ENCODE measurements at regions not wholly inside any gene's neighbourhood (a gene's known extent, or its start where the extent isn't known, plus 50 kb on each side); places are given as distances from the start of the nearest gene placed in this dataset.

DNA sequence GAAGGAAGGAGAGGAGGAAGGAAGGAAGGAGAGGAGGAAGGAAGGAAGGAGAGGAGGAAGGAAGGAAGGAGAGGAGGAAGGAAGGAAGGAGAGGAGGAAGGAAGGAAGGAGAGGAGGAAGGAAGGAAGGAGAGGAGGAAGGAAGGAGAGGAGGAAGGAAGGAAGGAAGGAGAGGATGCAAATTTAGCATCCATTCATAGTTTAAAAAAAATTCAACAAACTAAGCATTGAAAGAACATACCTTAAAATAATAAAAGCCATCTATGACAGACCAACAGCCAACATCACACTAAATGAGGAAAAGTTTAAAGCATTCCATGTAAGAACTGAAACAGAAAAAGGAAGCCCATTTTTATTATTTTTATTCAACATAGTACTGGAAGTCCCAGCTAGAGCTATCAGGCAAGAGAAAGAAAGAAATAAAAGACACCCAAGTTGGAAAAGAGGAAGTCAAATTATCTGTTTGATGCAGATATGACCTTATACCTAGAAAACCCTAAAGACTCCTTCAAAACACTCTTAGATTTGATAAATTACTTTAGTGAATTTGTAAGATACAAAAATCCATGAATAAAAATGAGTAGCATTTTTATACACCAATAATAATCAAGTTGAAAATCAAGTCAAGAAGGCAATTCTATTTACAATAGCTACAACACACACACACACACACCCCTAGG is 52.2 kb upstream of the FXR1 start:
- Histone ChIP-seq H4K20me1 (no peaks in the 10 kb centered on the region), H3K4me2 (no peak overlapping the region), H3K9ac (no peak overlapping the region), H3K36me3 (no peaks in the 10 kb centered on the region), H3K4me1 (no peaks in the 10 kb centered on the region), H3K9me3 (replicated peaks in 1 of 11) (peaks cover 0 to 19% (median 11%) of the 10 kb centered on the region in 11 experiments; a peak in 12 of 22 replicates), H3K4me3 (no peak overlapping the region), H3K27me3 (no peaks in the 10 kb centered on the region), H3K27ac (no peak overlapping the region)
- TF ChIP-seq Cebpa-rat (IDR thresholded peaks at IDR 0.05) = no peak

All from BLaER1 treated with 17β-estradiol and CSF1 and Interleukin-3, amounts not matched to agents 10 nM and 100 nM (cell line).